Nephron (organoid): ENCODE measurements at regions not wholly inside any gene's neighbourhood (a gene's known extent, or its start where the extent isn't known, plus 50 kb on each side); places are given as distances from the start of the nearest gene placed in this dataset.

ENCODE experiments used
- H3K27ac Mint-ChIP-seq, 3 experiments: 2 replicates each; pipeline ENCODE4 v1.8.0; 2020; ENCODE audit warnings: mixed read lengths in 3 of 3, mild to moderate bottlenecking in 2 of 3, moderate library complexity in 1 of 3
- H3K27me3 Mint-ChIP-seq: 2 replicates; pipeline ENCODE4 v1.8.0; 2021; ENCODE audit warnings: low read depth, mild to moderate bottlenecking, moderate library complexity, mixed read lengths
- H3K36me3 Mint-ChIP-seq: 2 replicates; pipeline ENCODE4 v1.8.0; 2020; ENCODE audit warnings: low read depth, mixed read lengths
- H3K4me1 Mint-ChIP-seq: 2 replicates; pipeline ENCODE4 v1.8.0; 2020; ENCODE audit warnings: mixed read lengths
- H3K4me3 Mint-ChIP-seq, 3 experiments: 2 replicates each; pipeline ENCODE4 v1.8.0; 2020; ENCODE audit warnings: mild to moderate bottlenecking in 3 of 3, mixed read lengths in 3 of 3, moderate library complexity in 2 of 3
- H3K9me3 Mint-ChIP-seq: 2 replicates; pipeline ENCODE4 v1.8.0; 2020; ENCODE audit warnings: mixed read lengths
- CTCF ChIP-seq, 3 experiments: fragments of 200-600 bp; sonication (generic); IDR thresholded peaks; one replicate each; pipeline ENCODE4 v1.5.0; 2021; ENCODE audit warnings: antibody characterized with exemption in 3 of 3; ENCODE audit not compliant: unreplicated experiment in 3 of 3

GRCh38 chr2:217638533-217638932 is 364.3 kb downstream of the TNS1 start:
- peak overlapping the region in 1 of 3 experiments; percentile 78 for H3K27ac Mint-ChIP-seq
- no peaks in the 10 kb centered on the region for H3K36me3 Mint-ChIP-seq
- H3K4me3 Mint-ChIP-seq, result no peak overlapping the region
- H3K27me3 Mint-ChIP-seq, result no peaks in the 10 kb centered on the region
- TF ChIP-seq CTCF (IDR thresholded peaks at IDR 0.05; ENCODE audit: unreplicated experiment in 3 of 3), result no peak
- no peaks in the 10 kb centered on the region for H3K9me3 Mint-ChIP-seq
- H3K4me1 Mint-ChIP-seq, result peaks cover 48% of the 10 kb centered on the region

- no peaks in the 10 kb centered on the region for H3K9me3 Mint-ChIP-seq
- H3K36me3 Mint-ChIP-seq, result no peaks in the 10 kb centered on the region
- H3K27ac Mint-ChIP-seq, result peak overlapping the region; percentile 16 to 96 (median 78)
- peak overlapping the region in 1 of 3 experiments; percentile 20 for H3K4me3 Mint-ChIP-seq
- no peak for TF ChIP-seq CTCF (IDR thresholded peaks at IDR 0.05; ENCODE audit: unreplicated experiment in 3 of 3)
- H3K4me1 Mint-ChIP-seq, result peaks cover 53% of the 10 kb centered on the region
- H3K27me3 Mint-ChIP-seq, result no peaks in the 10 kb centered on the region
Observed at GRCh38 chr2:217638031-217638430, 364.8 kb downstream of the TNS1 start.

- Mint-ChIP-seq H3K4me3 (peak overlapping the region in 1 of 3 experiments; percentile 31), H3K9me3 (no peaks in the 10 kb centered on the region), H3K27me3 (no peaks in the 10 kb centered on the region), H3K4me1 (peaks cover 57% of the 10 kb centered on the region), H3K27ac (peak overlapping the region; percentile 16 to 96 (median 78)), H3K36me3 (no peaks in the 10 kb centered on the region)
- TF ChIP-seq CTCF (IDR thresholded peaks at IDR 0.05; ENCODE audit: unreplicated experiment in 3 of 3), result no peak
Observed at GRCh38 chr2:217636991-217637561, 365.7 kb downstream of the TNS1 start.

GRCh38 chr2:217636578-217636977 is 366.2 kb downstream of the TNS1 start:
- TF ChIP-seq CTCF (IDR thresholded peaks at IDR 0.05; ENCODE audit: unreplicated experiment in 3 of 3), result no peak
- peak overlapping the region; percentile 16 to 96 (median 78) for H3K27ac Mint-ChIP-seq
- peak overlapping the region in 1 of 3 experiments; percentile 8 for H3K4me3 Mint-ChIP-seq
- no peaks in the 10 kb centered on the region for H3K27me3 Mint-ChIP-seq
- no peaks in the 10 kb centered on the region for H3K9me3 Mint-ChIP-seq
- H3K36me3 Mint-ChIP-seq, result no peaks in the 10 kb centered on the region
- H3K4me1 Mint-ChIP-seq, result peaks cover 62% of the 10 kb centered on the region

- H3K27ac Mint-ChIP-seq, result peak overlapping the region in 2 of 3 experiments; percentile 16 to 67
- no peaks in the 10 kb centered on the region for H3K36me3 Mint-ChIP-seq
- H3K27me3 Mint-ChIP-seq, result no peaks in the 10 kb centered on the region
- TF ChIP-seq CTCF (IDR thresholded peaks at IDR 0.05; ENCODE audit: unreplicated experiment in 3 of 3), result no peak
- peaks cover 79% of the 10 kb centered on the region for H3K4me1 Mint-ChIP-seq
- H3K9me3 Mint-ChIP-seq, result no peaks in the 10 kb centered on the region
- H3K4me3 Mint-ChIP-seq, result no peak overlapping the region
Observed at GRCh38 chr2:217634871-217635270, 367.9 kb downstream of the TNS1 start.

- TF ChIP-seq CTCF (IDR thresholded peaks at IDR 0.05; ENCODE audit: unreplicated experiment in 3 of 3), result no peak
- peaks cover 3% of the 10 kb centered on the region for H3K27me3 Mint-ChIP-seq
- no peak overlapping the region for H3K4me3 Mint-ChIP-seq
- H3K4me1 Mint-ChIP-seq, result peaks cover 80% of the 10 kb centered on the region
- H3K9me3 Mint-ChIP-seq, result no peaks in the 10 kb centered on the region
- peak overlapping the region in 2 of 3 experiments; percentile 68 to 79 for H3K27ac Mint-ChIP-seq
- no peaks in the 10 kb centered on the region for H3K36me3 Mint-ChIP-seq
Observed at GRCh38 chr2:217632043-217632442, 370.8 kb downstream of the TNS1 start.
